ENCODE measurements at regions not wholly inside any gene's neighbourhood (a gene's known extent, or its start where the extent isn't known, plus 50 kb on each side); places are given as distances from the start of the nearest gene placed in this dataset.
"Not testable (repeated sequence)": the region's sequence is repeated elsewhere in the genome, so short reads cannot be mapped to it uniquely, and the experiment has no call there.

- no peak for DNase-seq (ENCODE audit: low read depth, low spot score)
- no peak for TF ChIP-seq CTCF (IDR thresholded peaks at IDR 0.05; ENCODE audit: low read depth, low read length)
- in situ Hi-C loops (cut with HindIII; ENCODE audit: low sequenced_read_pairs): no loop called here
- H3K4me3 ChIP-seq (ENCODE audit: low read depth, low read length): no peak overlapping the region
Measured at GRCh38 chrX:121433289-121433688, 385.9 kb downstream of the GLUD2 start.

GRCh38 chrX:121437666-121438065 is 390.3 kb downstream of the GLUD2 start:
- in situ Hi-C loops (cut with HindIII; ENCODE audit: low sequenced_read_pairs); DNase-seq (ENCODE audit: low read depth, low spot score); H3K4me3 ChIP-seq (ENCODE audit: low read depth, low read length): not testable (repeated sequence)

- TF ChIP-seq CTCF (IDR thresholded peaks at IDR 0.05; ENCODE audit: low read depth, low read length): no peak
- H3K4me3 ChIP-seq (ENCODE audit: low read depth, low read length): no peak overlapping the region
- in situ Hi-C loops (cut with HindIII; ENCODE audit: low sequenced_read_pairs): no loop called here
- no peak for DNase-seq (ENCODE audit: low read depth, low spot score)
Measured at GRCh38 chrX:121455890-121456289, 408.5 kb downstream of the GLUD2 start.

- no peak overlapping the region for H3K4me3 ChIP-seq (ENCODE audit: low read depth, low read length)
- no peak for DNase-seq (ENCODE audit: low read depth, low spot score)
- TF ChIP-seq CTCF (IDR thresholded peaks at IDR 0.05; ENCODE audit: low read depth, low read length): no peak
- in situ Hi-C loops (cut with HindIII; ENCODE audit: low sequenced_read_pairs): no loop called here
Measured at GRCh38 chrX:121456315-121456714, 408.9 kb downstream of the GLUD2 start.

GRCh38 chrX:121457096-121457495 is 409.7 kb downstream of the GLUD2 start:
- TF ChIP-seq CTCF (IDR thresholded peaks at IDR 0.05; ENCODE audit: low read depth, low read length): no peak

GRCh38 chrX:121479406-121479805 is 432.0 kb downstream of the GLUD2 start:
- no peak for TF ChIP-seq CTCF (IDR thresholded peaks at IDR 0.05; ENCODE audit: low read depth, low read length)
- DNase-seq (ENCODE audit: low read depth, low spot score): no peak
- in situ Hi-C loops (cut with HindIII; ENCODE audit: low sequenced_read_pairs): no loop called here
- H3K4me3 ChIP-seq (ENCODE audit: low read depth, low read length): no peak overlapping the region

More at GRCh38 chrX:121457096-121457495, 409.7 kb downstream of the GLUD2 start:
- no peak overlapping the region for H3K4me3 ChIP-seq (ENCODE audit: low read depth, low read length)
- in situ Hi-C loops (cut with HindIII; ENCODE audit: low sequenced_read_pairs): no loop called here
- no peak for DNase-seq (ENCODE audit: low read depth, low spot score)

- in situ Hi-C loops (cut with HindIII; ENCODE audit: low sequenced_read_pairs): no loop called here
- DNase-seq (ENCODE audit: low read depth, low spot score): peak; percentile 2
- no peak for TF ChIP-seq CTCF (IDR thresholded peaks at IDR 0.05; ENCODE audit: low read depth, low read length)
- H3K4me3 ChIP-seq (ENCODE audit: low read depth, low read length): no peak overlapping the region
Measured at GRCh38 chrX:121496966-121497365, 449.6 kb downstream of the GLUD2 start.
